ENCODE measurements at regions not wholly inside any gene's neighbourhood (a gene's known extent, or its start where the extent isn't known, plus 50 kb on each side); places are given as distances from the start of the nearest gene placed in this dataset.

- no peak overlapping the region for H3K27ac Mint-ChIP-seq
These were observed 75.8 kb upstream of the KCNA3 start for GRCh38 chr1:110750562-110750961.

More at GRCh38 chr1:110750562-110750961, 75.8 kb upstream of the KCNA3 start:
- no peak overlapping the region for H4K5ac ChIP-seq (ENCODE audit: insufficient read length, low read depth, low read length)
- no peak overlapping the region for H2BK12ac ChIP-seq (ENCODE audit: insufficient read length, low read depth, low read length)
- H3K27ac ChIP-seq (ENCODE audit: insufficient read length, low read depth, low read length): no peak overlapping the region
- no peak overlapping the region for H2BK15ac ChIP-seq (ENCODE audit: low read depth, low read length)
- no peak overlapping the region for H2AFZ ChIP-seq (ENCODE audit: low read length)
- no peak overlapping the region for H3K4ac ChIP-seq (ENCODE audit: low read depth, low read length)
- Mint-ChIP-seq H3K4me3 (no peak overlapping the region), H3K9me3 (no peaks in the 10 kb centered on the region), H3K4me1 (peaks cover 50 to 58% of the 10 kb centered on the region in 2 experiments), H3K36me3 (ENCODE audit: insufficient read depth in 1 of 3, low read depth in 3 of 3) (no peaks in the 10 kb centered on the region), H3K27me3 (ENCODE audit: low read depth) (no peaks in the 10 kb centered on the region; the same call in 1 of the 2 replicates)
- H4K20me1 ChIP-seq (ENCODE audit: control insufficient read depth, insufficient read depth, insufficient read length): no peaks in the 10 kb centered on the region
- no CpG with 5 or more reads among the region's 3 CpGs for WGBS (ENCODE audit: extremely low coverage, insufficient read length, low lambda C conversion rate)
- no peaks in the 10 kb centered on the region for H3K27me3 ChIP-seq (ENCODE audit: insufficient read depth, low read length)
- no peak overlapping the region for H3K4me2 ChIP-seq (ENCODE audit: insufficient read depth, insufficient read length, low read length)
- H3K79me2 ChIP-seq (ENCODE audit: insufficient read depth, low read length): no peaks in the 10 kb centered on the region
- TF ChIP-seq CTCF (conservative IDR thresholded peaks at IDR 0.05): no peak
- H3K9ac ChIP-seq (ENCODE audit: extremely low read depth, insufficient read length, low read length): no peak overlapping the region
- no peak overlapping the region for H4K91ac ChIP-seq (ENCODE audit: insufficient read length, low read depth, low read length)
- H3T11ph ChIP-seq (ENCODE audit: low read length): no peak overlapping the region
- H3K4me1 ChIP-seq (ENCODE audit: insufficient read depth, low read length): peaks cover 11% of the 10 kb centered on the region; the same call in 1 of the 2 replicates
- no peaks in the 10 kb centered on the region for H3K23me2 ChIP-seq (ENCODE audit: insufficient read length, low read depth, low read length, poor library complexity, severe bottlenecking)
- H3K14ac ChIP-seq (ENCODE audit: insufficient read depth, low read length): no peak overlapping the region
- H2AK5ac ChIP-seq (ENCODE audit: insufficient read length, low read length): no peak overlapping the region
- H2BK20ac ChIP-seq (ENCODE audit: low read depth, low read length, poor library complexity, severe bottlenecking): no peak overlapping the region
- no peaks in the 10 kb centered on the region for H3K79me1 ChIP-seq (ENCODE audit: insufficient read depth, low read depth, low read length, poor library complexity, severe bottlenecking)
- no peak for DNase-seq
- no peak overlapping the region for H3K56ac ChIP-seq (ENCODE audit: insufficient read length, low read depth, low read length)
- no peak overlapping the region for H3K23ac ChIP-seq (ENCODE audit: insufficient read length, low read depth, low read length)
- H2BK120ac ChIP-seq (ENCODE audit: low read depth, low read length, poor library complexity, severe bottlenecking): no peak overlapping the region
- no peak overlapping the region for H4K8ac ChIP-seq (replicated peaks; ENCODE audit: insufficient read length, low read depth, low read length)
- no peaks in the 10 kb centered on the region for H3K9me3 ChIP-seq (ENCODE audit: control insufficient read depth, low read depth, low read length)
- H2BK5ac ChIP-seq (ENCODE audit: insufficient read length, low read length): no peak overlapping the region
- no peak overlapping the region for H3K18ac ChIP-seq (ENCODE audit: insufficient read length, low read depth, low read length)
